Testis (tissue), 2 donors: ENCODE measurements at regions not wholly inside any gene's neighbourhood (a gene's known extent, or its start where the extent isn't known, plus 50 kb on each side); places are given as distances from the start of the nearest gene placed in this dataset.

Experiments used
- DNase-seq: peaks from one replicate; pipeline ENCODE4 v3.0.0-alpha.2; 2019
- H3K27ac ChIP-seq, 2 donors: fragments of 200-600 bp; sonication (generic); one replicate each; pipeline ENCODE4 v1.5.1; 2019
- H3K27me3 ChIP-seq: fragments of 200-600 bp; sonication (generic); one replicate; pipeline ENCODE4 v1.5.1; 2019
- H3K36me3 ChIP-seq: fragments of 200-600 bp; sonication (generic); one replicate; pipeline ENCODE4 v1.5.1; 2017; ENCODE audit warnings: low read depth; ENCODE audit errors: missing control alignments
- H3K4me1 ChIP-seq: fragments of 200-600 bp; sonication (generic); one replicate; pipeline ENCODE4 v1.5.1; 2019
- H3K4me3 ChIP-seq, 2 donors: fragments of 200-600 bp; sonication (generic); one replicate each; pipeline ENCODE4 v1.5.1; 2017 to 2019
- H3K9me3 ChIP-seq: fragments of 200-600 bp; sonication (generic); one replicate; pipeline ENCODE4 v1.5.1; 2017
- CTCF ChIP-seq, 3 experiments: fragments of 450-650 bp in 2 of 3; fragments of 200-600 bp in 1 of 3; sonication (generic) in 1 of 3; IDR thresholded peaks; one replicate each; pipeline ENCODE4 v1.5.1; 2016 to 2019; ENCODE audit warnings: antibody characterized with exemption in 3 of 3, mild to moderate bottlenecking in 2 of 3, moderate library complexity in 1 of 3
- POLR2A ChIP-seq: fragments of 450-650 bp; IDR thresholded peaks from one replicate; pipeline ENCODE4 v1.6.1; 2017; ENCODE audit warnings: antibody characterized with exemption, mild to moderate bottlenecking, moderate library complexity
- WGBS, 2 donors: methylation state at CpG; one replicate each; pipeline ENCODE4 v1.1.5; 2018; 5-methylcytosine and 5-hydroxymethylcytosine counted together
- intact Hi-C: fragments of 100-400 bp; cut with DNase I; formaldehyde crosslinking; loops from one replicate; pipeline ENCODE4 v1.15.1; 2023; ENCODE audit warnings: low total_unique reads

DNA sequence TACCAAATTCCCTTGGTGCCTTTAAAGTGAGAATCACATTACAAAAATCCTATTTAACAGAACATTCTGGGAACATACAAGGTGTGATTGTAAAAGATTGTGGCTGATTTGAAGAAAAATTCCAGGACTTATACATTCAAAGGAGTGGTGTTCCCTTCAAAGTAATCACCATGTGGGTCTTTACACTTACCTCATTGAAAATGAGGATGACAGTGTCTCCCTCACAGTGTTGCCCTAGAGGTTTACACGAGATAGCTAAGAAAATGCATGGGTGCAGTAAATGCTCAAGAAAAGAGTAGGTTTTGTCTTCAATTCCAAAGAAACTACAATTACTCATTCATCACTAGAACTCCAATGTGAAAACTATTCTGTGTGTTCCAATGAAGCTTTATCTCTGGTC lies 331.5 kb downstream of the SLC4A3 start:
- Histone ChIP-seq H3K36me3 (no peaks in the 10 kb centered on the region), H3K27ac (no peak overlapping the region), H3K27me3 (no peaks in the 10 kb centered on the region), H3K4me1 (no peaks in the 10 kb centered on the region), H3K9me3 (no peaks in the 10 kb centered on the region), H3K4me3 (no peak overlapping the region)
- no peak for DNase-seq
- intact Hi-C loops, result no loop called here
- TF ChIP-seq CTCF (IDR thresholded peaks at IDR 0.05), result no peak
- no peak for TF ChIP-seq POLR2A
- WGBS, 2 donors, result 73 to 88% methylated on average over 1 of the region's 1 CpG

GRCh38 chr2:219959471-219959870 lies 332.0 kb downstream of the SLC4A3 start:
- Histone ChIP-seq H3K27ac (no peak overlapping the region), H3K36me3 (no peaks in the 10 kb centered on the region), H3K27me3 (no peaks in the 10 kb centered on the region), H3K4me3 (no peak overlapping the region), H3K9me3 (no peaks in the 10 kb centered on the region), H3K4me1 (no peaks in the 10 kb centered on the region)
- 85 to 87% methylated on average over 4 of the region's 4 CpGs for whole genome bisulfite sequencing, 2 donors
- intact Hi-C loops, result no loop called here
- TF ChIP-seq CTCF (IDR thresholded peaks at IDR 0.05) (no peak), POLR2A (no peak)
- DNase-seq, result no peak

DNA sequence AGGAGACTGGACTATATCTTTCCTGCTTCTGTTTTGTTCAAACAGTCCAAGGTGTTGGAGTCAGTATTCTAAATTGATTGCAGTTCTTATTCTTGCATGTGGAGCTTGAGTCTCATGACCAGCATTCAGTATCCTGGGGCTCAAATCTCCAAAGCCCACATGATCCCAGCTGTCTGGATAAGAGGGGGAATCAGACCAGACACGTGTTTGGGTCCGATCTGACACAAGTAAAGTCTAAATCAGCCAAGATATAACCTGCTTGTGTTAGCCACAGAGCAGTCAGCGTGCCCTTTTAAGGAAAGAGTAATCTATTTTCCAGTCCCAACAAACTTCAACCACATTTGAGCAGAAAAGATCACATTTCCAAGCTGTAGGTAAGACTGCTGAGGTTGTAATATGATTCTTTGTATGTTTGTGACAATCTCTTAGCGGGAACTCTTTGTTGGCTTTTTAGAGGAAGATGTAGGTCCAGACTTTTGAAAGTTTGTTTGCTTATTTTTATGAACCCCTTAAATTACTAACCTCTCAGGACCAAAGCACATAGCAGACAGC lies 334.6 kb downstream of the SLC4A3 start:
- no peaks in the 10 kb centered on the region for H3K27me3 ChIP-seq
- no peak overlapping the region for H3K4me3 ChIP-seq
- DNase-seq, result no peak
- H3K27ac ChIP-seq, result no peak overlapping the region
- H3K4me1 ChIP-seq, result no peaks in the 10 kb centered on the region
- TF ChIP-seq POLR2A (no peak), CTCF (IDR thresholded peaks at IDR 0.05) (no peak)
- no peaks in the 10 kb centered on the region for H3K9me3 ChIP-seq
- H3K36me3 ChIP-seq, result no peaks in the 10 kb centered on the region
- intact Hi-C loops, result no loop called here
- WGBS, 2 donors, result 71 to 87% methylated on average over 4 of the region's 4 CpGs

DNA sequence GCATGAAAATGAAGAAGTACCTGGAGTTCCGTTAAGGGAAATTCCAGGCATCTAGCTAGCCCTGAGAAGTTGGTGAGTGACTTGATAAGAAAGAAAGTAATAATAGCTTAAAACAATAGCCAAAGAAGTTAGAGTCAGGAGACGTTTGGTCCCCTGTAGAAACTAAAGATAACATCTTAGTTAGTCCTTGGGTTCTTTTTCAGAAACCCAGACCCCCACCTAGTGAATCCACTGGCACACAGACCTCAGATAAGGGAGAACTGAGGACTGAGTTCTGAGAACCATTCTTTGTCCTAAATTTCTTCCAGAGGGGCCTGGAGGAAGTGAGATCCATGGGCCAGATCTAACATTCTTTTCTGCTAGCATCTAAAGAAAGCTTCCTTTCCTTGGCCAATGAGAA lies 335.4 kb downstream of the SLC4A3 start:
- Histone ChIP-seq H3K27ac (no peak overlapping the region), H3K4me3 (no peak overlapping the region), H3K36me3 (no peaks in the 10 kb centered on the region), H3K9me3 (no peaks in the 10 kb centered on the region), H3K4me1 (no peaks in the 10 kb centered on the region), H3K27me3 (no peaks in the 10 kb centered on the region)
- intact Hi-C loops, result no loop called here
- no peak for DNase-seq
- no peak for TF ChIP-seq CTCF (IDR thresholded peaks at IDR 0.05)
- 70 to 81% methylated on average over 2 of the region's 2 CpGs for WGBS, 2 donors
